ENCODE measurements at regions not wholly inside any gene's neighbourhood (a gene's known extent, or its start where the extent isn't known, plus 50 kb on each side); places are given as distances from the start of the nearest gene placed in this dataset.

- Histone ChIP-seq H3K4me1 (ENCODE audit: insufficient read depth, insufficient read length) (no peaks in the 10 kb centered on the region), H3K9me3 (ENCODE audit: insufficient read depth, low read length) (no peaks in the 10 kb centered on the region), H3K36me3 (ENCODE audit: insufficient read depth, insufficient read length, low read length) (no peaks in the 10 kb centered on the region), H3K4me3 (ENCODE audit: insufficient read length, low read depth) (no peak overlapping the region), H3K9ac (ENCODE audit: insufficient read length, low read depth) (no peak overlapping the region), H3K27me3 (ENCODE audit: insufficient read depth, insufficient read length) (no peaks in the 10 kb centered on the region)
- no peak for DNase-seq (ENCODE audit: low read depth, low spot score)
- TF ChIP-seq ZNF274 (IDR thresholded peaks at IDR 0.05; ENCODE audit: low read depth, low read length), result no peak
- TF ChIP-seq SUZ12 (IDR thresholded peaks at IDR 0.05; ENCODE audit: extremely low read depth, insufficient read depth, insufficient read length), result no peak
- no peak for TF ChIP-seq YY1 (IDR thresholded peaks at IDR 0.05; ENCODE audit: insufficient read depth, insufficient read length)
Observed at GRCh38 chr6:125550892-125551291, 198.5 kb upstream of the HEY2 start.

- no peak overlapping the region for H3K4me3 ChIP-seq (ENCODE audit: insufficient read length, low read depth)
- no peak overlapping the region for H3K9ac ChIP-seq (ENCODE audit: insufficient read length, low read depth)
- H3K4me1 ChIP-seq (ENCODE audit: insufficient read depth, insufficient read length), result no peaks in the 10 kb centered on the region
- DNase-seq (ENCODE audit: low read depth, low spot score), result no peak
- H3K27me3 ChIP-seq (ENCODE audit: insufficient read depth, insufficient read length), result no peaks in the 10 kb centered on the region
- no peak for TF ChIP-seq ZNF274 (IDR thresholded peaks at IDR 0.05; ENCODE audit: low read depth, low read length)
- no peak for TF ChIP-seq SUZ12 (IDR thresholded peaks at IDR 0.05; ENCODE audit: extremely low read depth, insufficient read depth, insufficient read length)
- no peaks in the 10 kb centered on the region for H3K36me3 ChIP-seq (ENCODE audit: insufficient read depth, insufficient read length, low read length)
- no peaks in the 10 kb centered on the region for H3K9me3 ChIP-seq (ENCODE audit: insufficient read depth, low read length)
Observed at GRCh38 chr6:125552819-125553218, 196.6 kb upstream of the HEY2 start.

- H3K27me3 ChIP-seq (ENCODE audit: insufficient read depth, insufficient read length), result no peaks in the 10 kb centered on the region
- no peak for DNase-seq (ENCODE audit: low read depth, low spot score)
- H3K9me3 ChIP-seq (ENCODE audit: insufficient read depth, low read length), result no peaks in the 10 kb centered on the region
- H3K36me3 ChIP-seq (ENCODE audit: insufficient read depth, insufficient read length, low read length), result no peaks in the 10 kb centered on the region
- no peaks in the 10 kb centered on the region for H3K4me1 ChIP-seq (ENCODE audit: insufficient read depth, insufficient read length)
- no peak overlapping the region for H3K9ac ChIP-seq (ENCODE audit: insufficient read length, low read depth)
- TF ChIP-seq YY1 (IDR thresholded peaks at IDR 0.05; ENCODE audit: insufficient read depth, insufficient read length), result no peak
- no peak for TF ChIP-seq ZNF274 (IDR thresholded peaks at IDR 0.05; ENCODE audit: low read depth, low read length)
- TF ChIP-seq SUZ12 (IDR thresholded peaks at IDR 0.05; ENCODE audit: extremely low read depth, insufficient read depth, insufficient read length), result no peak
- H3K4me3 ChIP-seq (ENCODE audit: insufficient read length, low read depth), result no peak overlapping the region
Observed at GRCh38 chr6:125554456-125554855, 195.0 kb upstream of the HEY2 start.

GRCh38 chr6:125558241-125558843 lies 191.1 kb upstream of the HEY2 start:
- H3K36me3 ChIP-seq (ENCODE audit: insufficient read depth, insufficient read length, low read length), result no peaks in the 10 kb centered on the region
- H3K4me3 ChIP-seq (ENCODE audit: insufficient read length, low read depth), result no peak overlapping the region
- TF ChIP-seq SUZ12 (IDR thresholded peaks at IDR 0.05; ENCODE audit: extremely low read depth, insufficient read depth, insufficient read length) (no peak), YY1 (IDR thresholded peaks at IDR 0.05; ENCODE audit: insufficient read depth, insufficient read length) (no peak), ZNF274 (IDR thresholded peaks at IDR 0.05; ENCODE audit: low read depth, low read length) (no peak)
- H3K9me3 ChIP-seq (ENCODE audit: insufficient read depth, low read length), result no peaks in the 10 kb centered on the region
- no peak overlapping the region for H3K9ac ChIP-seq (ENCODE audit: insufficient read length, low read depth)
- no peaks in the 10 kb centered on the region for H3K27me3 ChIP-seq (ENCODE audit: insufficient read depth, insufficient read length)
- no peaks in the 10 kb centered on the region for H3K4me1 ChIP-seq (ENCODE audit: insufficient read depth, insufficient read length)
- no peak for DNase-seq (ENCODE audit: low read depth, low spot score)

GRCh38 chr6:125558907-125559306 lies 190.5 kb upstream of the HEY2 start:
- DNase-seq (ENCODE audit: low read depth, low spot score), result no peak
- no peak overlapping the region for H3K4me3 ChIP-seq (ENCODE audit: insufficient read length, low read depth)

GRCh38 chr6:125562156-125562555 lies 187.3 kb upstream of the HEY2 start:
- no peak overlapping the region for H3K9ac ChIP-seq (ENCODE audit: insufficient read length, low read depth)
- H3K36me3 ChIP-seq (ENCODE audit: insufficient read depth, insufficient read length, low read length), result no peaks in the 10 kb centered on the region
- H3K9me3 ChIP-seq (ENCODE audit: insufficient read depth, low read length), result no peaks in the 10 kb centered on the region
- H3K4me1 ChIP-seq (ENCODE audit: insufficient read depth, insufficient read length), result no peaks in the 10 kb centered on the region
- no peaks in the 10 kb centered on the region for H3K27me3 ChIP-seq (ENCODE audit: insufficient read depth, insufficient read length)
- no peak overlapping the region for H3K4me3 ChIP-seq (ENCODE audit: insufficient read length, low read depth)
- TF ChIP-seq ZNF274 (IDR thresholded peaks at IDR 0.05; ENCODE audit: low read depth, low read length) (no peak), SUZ12 (IDR thresholded peaks at IDR 0.05; ENCODE audit: extremely low read depth, insufficient read depth, insufficient read length) (no peak), YY1 (IDR thresholded peaks at IDR 0.05; ENCODE audit: insufficient read depth, insufficient read length) (no peak)
- no peak for DNase-seq (ENCODE audit: low read depth, low spot score)

More at GRCh38 chr6:125558907-125559306, 190.5 kb upstream of the HEY2 start:
- no peaks in the 10 kb centered on the region for H3K36me3 ChIP-seq (ENCODE audit: insufficient read depth, insufficient read length, low read length)
- TF ChIP-seq SUZ12 (IDR thresholded peaks at IDR 0.05; ENCODE audit: extremely low read depth, insufficient read depth, insufficient read length) (no peak), ZNF274 (IDR thresholded peaks at IDR 0.05; ENCODE audit: low read depth, low read length) (no peak)
- H3K27me3 ChIP-seq (ENCODE audit: insufficient read depth, insufficient read length), result no peaks in the 10 kb centered on the region
- no peaks in the 10 kb centered on the region for H3K4me1 ChIP-seq (ENCODE audit: insufficient read depth, insufficient read length)
- H3K9me3 ChIP-seq (ENCODE audit: insufficient read depth, low read length), result no peaks in the 10 kb centered on the region
- H3K9ac ChIP-seq (ENCODE audit: insufficient read length, low read depth), result no peak overlapping the region

- Histone ChIP-seq H3K4me3 (ENCODE audit: insufficient read length, low read depth) (no peak overlapping the region), H3K9me3 (ENCODE audit: insufficient read depth, low read length) (no peaks in the 10 kb centered on the region), H3K9ac (ENCODE audit: insufficient read length, low read depth) (no peak overlapping the region), H3K4me1 (ENCODE audit: insufficient read depth, insufficient read length) (no peaks in the 10 kb centered on the region), H3K27me3 (ENCODE audit: insufficient read depth, insufficient read length) (no peaks in the 10 kb centered on the region), H3K36me3 (ENCODE audit: insufficient read depth, insufficient read length, low read length) (no peaks in the 10 kb centered on the region)
- TF ChIP-seq SUZ12 (IDR thresholded peaks at IDR 0.05; ENCODE audit: extremely low read depth, insufficient read depth, insufficient read length), result no peak
- no peak for TF ChIP-seq YY1 (IDR thresholded peaks at IDR 0.05; ENCODE audit: insufficient read depth, insufficient read length)
- no peak for TF ChIP-seq ZNF274 (IDR thresholded peaks at IDR 0.05; ENCODE audit: low read depth, low read length)
- DNase-seq (ENCODE audit: low read depth, low spot score), result no peak
Observed at GRCh38 chr6:125564941-125565340, 184.5 kb upstream of the HEY2 start.

Measured in NT2/D1 (cell line).